Fibroblast of pulmonary artery (primary cell): ENCODE measurements at regions not wholly inside any gene's neighbourhood (a gene's known extent, or its start where the extent isn't known, plus 50 kb on each side); places are given as distances from the start of the nearest gene placed in this dataset.
"Not testable (repeated sequence)": the region's sequence is repeated elsewhere in the genome, so short reads cannot be mapped to it uniquely, and the experiment has no call there.

ENCODE experiments used
- DNase-seq: peaks from one replicate; pipeline ENCODE4 v3.0.0-alpha.2; 2010; ENCODE audit warnings: low read depth
- H3K4me3 ChIP-seq: replicated peaks from 2 replicates; pipeline ENCODE4 v1.5.1; 2011; ENCODE audit warnings: low read depth, mild to moderate bottlenecking, control low read depth, low read length, moderate library complexity
- TF ChIP-seq, protein P1 (sequence below): IDR thresholded peaks from 2 replicates; pipeline ENCODE4 v1.5.1; 2011; ENCODE audit warnings: mild to moderate bottlenecking, control low read depth, low read length, inconsistent platforms; ENCODE audit errors: missing control alignments

DNA sequence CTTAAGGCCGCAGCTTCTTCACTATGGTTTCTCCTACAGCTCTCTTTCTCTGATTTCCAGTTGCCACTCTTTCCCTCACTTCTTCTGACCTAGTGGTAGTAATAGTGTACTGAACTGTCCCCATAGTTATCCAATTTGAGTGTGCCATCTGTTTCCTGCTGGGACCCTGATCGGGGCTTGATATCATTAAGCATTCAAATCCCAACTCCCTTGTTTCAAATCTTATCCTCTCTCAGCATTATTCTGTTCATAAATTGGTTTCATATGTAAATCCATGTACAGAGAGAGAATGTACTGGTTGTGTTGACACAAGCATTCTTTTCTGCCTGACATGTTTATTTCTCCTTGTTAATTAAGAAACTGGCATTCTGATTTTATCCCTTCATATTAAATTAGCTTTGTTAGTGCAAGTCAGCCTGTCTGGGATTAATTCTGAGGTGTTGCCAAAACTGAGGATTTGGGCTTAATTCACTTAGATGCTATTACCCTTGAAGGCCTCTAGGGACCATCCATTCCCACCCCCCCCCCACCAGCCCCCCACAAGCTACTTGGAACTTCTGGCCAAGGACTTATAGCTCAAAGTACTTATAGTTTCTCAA, 84.6 kb upstream of the PROKR2 start:
- TF ChIP-seq, protein P1, sequence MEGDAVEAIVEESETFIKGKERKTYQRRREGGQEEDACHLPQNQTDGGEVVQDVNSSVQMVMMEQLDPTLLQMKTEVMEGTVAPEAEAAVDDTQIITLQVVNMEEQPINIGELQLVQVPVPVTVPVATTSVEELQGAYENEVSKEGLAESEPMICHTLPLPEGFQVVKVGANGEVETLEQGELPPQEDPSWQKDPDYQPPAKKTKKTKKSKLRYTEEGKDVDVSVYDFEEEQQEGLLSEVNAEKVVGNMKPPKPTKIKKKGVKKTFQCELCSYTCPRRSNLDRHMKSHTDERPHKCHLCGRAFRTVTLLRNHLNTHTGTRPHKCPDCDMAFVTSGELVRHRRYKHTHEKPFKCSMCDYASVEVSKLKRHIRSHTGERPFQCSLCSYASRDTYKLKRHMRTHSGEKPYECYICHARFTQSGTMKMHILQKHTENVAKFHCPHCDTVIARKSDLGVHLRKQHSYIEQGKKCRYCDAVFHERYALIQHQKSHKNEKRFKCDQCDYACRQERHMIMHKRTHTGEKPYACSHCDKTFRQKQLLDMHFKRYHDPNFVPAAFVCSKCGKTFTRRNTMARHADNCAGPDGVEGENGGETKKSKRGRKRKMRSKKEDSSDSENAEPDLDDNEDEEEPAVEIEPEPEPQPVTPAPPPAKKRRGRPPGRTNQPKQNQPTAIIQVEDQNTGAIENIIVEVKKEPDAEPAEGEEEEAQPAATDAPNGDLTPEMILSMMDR = no peak
- H3K4me3 ChIP-seq = no peak overlapping the region
- no peak for DNase-seq

DNA sequence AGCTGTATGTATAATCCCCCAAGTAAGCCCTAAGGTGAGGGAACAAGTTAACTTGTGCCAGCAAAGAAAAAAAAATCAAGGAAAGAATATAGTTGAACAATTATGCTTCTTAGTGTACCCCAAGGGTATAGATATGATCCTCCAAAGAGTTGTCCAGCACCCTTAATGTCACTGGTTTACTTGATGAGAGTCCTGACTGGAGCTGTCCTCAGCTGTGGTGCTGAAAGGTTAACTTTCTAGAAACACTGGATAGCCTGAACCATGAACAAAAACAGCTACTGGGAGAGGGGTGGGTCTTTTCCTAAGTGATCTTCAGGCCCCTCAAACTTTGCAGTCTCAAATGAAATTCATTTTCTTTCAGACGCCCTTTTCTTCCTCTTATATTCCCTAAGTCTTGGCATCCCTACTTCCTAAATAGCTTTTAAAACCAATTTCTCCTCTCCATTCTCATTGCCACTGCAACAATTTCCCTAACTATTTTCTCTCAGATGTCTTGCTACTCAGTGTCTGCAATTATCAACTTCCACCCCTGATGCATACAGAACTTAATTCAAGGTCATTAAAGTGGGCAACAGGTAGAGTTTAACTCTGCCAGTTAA, 83.5 kb upstream of the PROKR2 start:
- TF ChIP-seq, protein P1 = no peak
- peak; percentile 46 for DNase-seq
- H3K4me3 ChIP-seq = no peak overlapping the region

DNA sequence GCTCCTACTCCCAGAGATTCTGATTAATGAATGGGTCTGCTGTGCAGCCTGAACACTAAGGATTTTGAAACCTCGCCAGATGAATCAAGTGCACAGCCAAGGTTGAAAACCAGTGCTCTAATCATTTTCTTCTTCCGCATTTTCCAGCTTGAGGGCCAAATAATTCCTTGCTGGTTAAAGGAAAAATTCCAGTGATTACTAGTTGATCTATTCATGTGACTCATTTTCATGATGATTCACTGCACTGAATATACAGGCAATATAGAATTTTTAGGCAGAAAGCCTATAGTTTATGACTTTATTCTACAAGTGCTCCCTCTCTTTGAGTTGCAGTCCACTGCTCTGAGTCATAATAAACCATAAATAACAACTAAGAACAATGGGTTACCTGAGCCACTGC, 80.6 kb upstream of the PROKR2 start:
- no peak overlapping the region for H3K4me3 ChIP-seq
- TF ChIP-seq, protein P1 = no peak
- no peak for DNase-seq

DNA sequence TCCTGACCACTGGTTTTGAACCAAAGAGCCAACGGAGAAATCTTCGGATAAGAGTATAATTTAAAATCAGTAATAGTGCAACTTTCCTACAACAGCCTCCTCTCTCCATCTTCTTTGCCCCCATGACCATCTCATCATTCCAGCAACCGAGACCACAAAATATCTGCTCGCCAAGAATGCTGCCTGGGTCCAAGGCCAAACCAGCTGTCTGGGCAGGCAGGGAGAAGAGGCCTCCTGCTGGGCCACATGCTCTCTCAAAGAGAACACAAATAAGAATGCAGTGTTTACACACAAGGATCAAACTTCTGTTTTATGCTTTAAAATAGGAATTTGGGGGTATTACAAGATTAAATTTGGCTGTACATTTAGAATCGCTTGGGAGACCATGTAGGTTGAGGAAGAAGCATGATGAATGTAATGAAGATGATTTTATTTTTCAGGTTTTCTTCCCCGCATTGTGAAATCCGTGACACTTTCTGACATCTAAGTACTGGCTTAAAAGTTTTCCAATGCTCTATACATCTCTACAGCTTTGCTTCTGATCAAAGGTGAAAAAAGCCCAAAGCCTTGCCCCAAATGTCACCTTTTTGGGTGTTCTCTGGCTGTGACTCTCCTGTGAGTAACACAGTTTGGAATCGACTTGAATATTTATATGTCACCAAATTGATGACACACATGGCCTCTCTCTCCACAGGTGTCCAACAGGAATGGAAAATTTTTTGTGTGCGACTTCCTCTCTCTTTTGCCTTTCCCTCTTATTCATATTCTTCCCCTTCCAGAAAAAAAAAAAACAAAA, 79.4 kb upstream of the PROKR2 start:
- DNase-seq = no peak

DNA sequence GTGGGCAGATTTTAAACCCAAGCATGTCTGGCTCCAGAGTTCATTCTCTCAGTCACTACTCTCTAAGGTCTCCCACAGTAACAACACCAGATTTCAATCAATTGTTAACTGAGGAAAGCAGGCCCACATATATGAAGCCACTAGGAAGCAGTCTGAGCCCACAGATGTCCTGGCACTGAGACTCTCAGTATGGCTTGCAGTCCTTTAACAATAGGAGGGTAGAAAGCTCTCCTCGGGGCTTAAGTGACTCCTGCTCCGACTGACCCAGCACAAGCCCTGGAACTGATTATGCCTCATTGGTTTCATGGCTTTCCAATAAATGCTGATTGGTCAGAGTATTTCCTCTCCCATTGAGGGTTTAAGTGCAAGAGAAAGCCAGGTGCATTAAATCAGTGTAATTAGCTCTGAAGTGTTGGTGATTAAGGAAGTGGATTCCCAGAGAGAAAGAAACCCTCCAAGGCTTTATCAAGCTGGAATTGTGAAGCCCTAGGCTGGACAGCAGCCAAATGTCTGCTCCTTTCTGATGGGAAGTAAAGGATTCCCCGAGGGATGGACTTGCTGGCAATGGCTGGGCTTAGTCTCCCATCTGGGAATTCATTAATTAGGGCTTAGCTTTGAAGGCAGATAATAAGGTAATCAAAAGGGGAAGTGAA, 76.6 kb upstream of the PROKR2 start:
- DNase-seq = no peak
- no peak overlapping the region for H3K4me3 ChIP-seq
- TF ChIP-seq, protein P1 = no peak

More for the DNA sequence above, 79.4 kb upstream of the PROKR2 start:
- TF ChIP-seq, protein P1 = no peak
- no peak overlapping the region for H3K4me3 ChIP-seq

DNA sequence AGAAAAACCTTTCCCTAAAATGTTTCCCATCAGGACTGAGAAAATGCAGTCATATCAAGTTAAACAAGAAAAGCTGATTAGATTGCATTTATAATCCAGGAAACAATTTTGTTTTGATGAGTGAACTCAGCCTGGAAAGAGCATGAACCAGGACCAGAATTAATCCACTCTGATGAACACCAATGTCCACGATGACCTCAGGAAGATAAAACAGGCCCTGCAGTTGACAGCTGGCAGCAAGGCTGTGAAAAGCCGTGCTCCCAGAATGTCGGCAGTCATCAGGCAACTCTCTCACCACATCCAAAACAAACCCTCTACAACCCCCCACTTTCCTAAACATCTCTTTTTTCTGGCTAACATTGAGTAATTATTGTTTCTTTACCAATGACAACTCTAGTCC, 74.0 kb upstream of the PROKR2 start:
- TF ChIP-seq, protein P1 = no peak
- no peak overlapping the region for H3K4me3 ChIP-seq
- DNase-seq = no peak

DNA sequence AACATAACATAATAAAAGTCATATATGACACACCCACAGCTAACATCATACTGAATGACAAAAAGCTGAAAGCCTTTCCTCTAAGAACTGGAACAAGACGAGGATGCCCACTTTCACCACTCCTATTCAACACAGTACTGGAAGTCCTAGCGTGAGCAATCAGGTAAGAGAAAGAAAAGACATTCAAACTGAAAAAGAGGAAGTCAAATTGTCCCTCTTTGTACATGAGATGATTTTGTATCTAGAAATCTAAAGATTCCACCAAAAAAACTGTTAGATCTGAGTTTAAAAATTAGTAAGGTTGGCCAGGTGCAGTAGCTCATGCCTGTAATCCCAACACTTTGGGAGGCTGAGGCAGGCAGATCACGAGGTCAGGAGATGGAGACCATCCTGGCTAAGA, 70.1 kb upstream of the PROKR2 start:
- H3K4me3 ChIP-seq, DNase-seq: not testable (repeated sequence)

DNA sequence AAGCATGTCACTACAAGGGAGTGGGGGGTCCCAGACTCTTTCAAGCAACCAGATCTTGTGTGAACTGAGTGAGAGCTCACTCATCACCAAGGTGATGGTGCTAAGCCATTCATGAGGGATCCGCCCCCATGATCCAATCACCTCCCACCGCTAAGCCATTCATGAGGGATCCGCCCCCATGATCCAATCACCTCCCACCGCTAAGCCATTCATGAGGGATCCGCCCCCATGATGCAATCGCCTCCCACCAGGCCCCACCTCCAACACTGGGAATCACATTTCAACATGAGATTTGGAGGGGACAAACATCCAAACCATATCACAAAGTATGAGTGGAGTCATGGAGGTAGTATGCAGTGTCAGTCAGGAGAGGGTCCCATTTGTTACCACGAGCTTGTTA, 64.8 kb upstream of the PROKR2 start:
- H3K4me3 ChIP-seq, DNase-seq: not testable (repeated sequence)
